ENCODE measurements at regions not wholly inside any gene's neighbourhood (a gene's known extent, or its start where the extent isn't known, plus 50 kb on each side); places are given as distances from the start of the nearest gene placed in this dataset.
"Not testable (repeated sequence)": the region's sequence is repeated elsewhere in the genome, so short reads cannot be mapped to it uniquely, and the experiment has no call there.

DNA sequence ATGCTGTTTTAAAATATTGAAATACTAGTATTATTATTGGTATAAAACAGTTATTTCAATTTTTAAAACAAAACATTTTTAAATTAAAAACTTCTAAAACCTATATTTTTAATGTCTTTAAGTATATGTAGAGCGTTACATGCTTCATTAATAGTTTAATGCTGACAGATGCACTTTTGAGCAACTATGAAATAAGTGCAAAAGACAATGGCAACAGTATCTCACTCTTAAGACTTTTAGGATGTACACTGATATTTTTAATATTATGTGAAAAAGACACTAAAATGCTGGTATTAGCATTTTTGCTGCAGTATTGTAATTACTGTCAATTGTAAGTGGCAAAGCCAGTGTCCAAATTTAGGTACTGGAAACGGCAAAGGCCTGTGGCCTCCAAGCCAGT lies 93.2 kb upstream of the NAA35 start:
- not testable (repeated sequence) for TF ChIP-seq CTCF, POLR2A (IDR thresholded peaks at IDR 0.05)
